ENCODE measurements at regions not wholly inside any gene's neighbourhood (a gene's known extent, or its start where the extent isn't known, plus 50 kb on each side); places are given as distances from the start of the nearest gene placed in this dataset.

GRCh38 chr2:180734382-180734781, 246.0 kb upstream of the UBE2E3 start:
- DNase-seq: no peak

GRCh38 chr2:180733330-180733729, 247.1 kb upstream of the UBE2E3 start:
- DNase-seq: no peak

DNA sequence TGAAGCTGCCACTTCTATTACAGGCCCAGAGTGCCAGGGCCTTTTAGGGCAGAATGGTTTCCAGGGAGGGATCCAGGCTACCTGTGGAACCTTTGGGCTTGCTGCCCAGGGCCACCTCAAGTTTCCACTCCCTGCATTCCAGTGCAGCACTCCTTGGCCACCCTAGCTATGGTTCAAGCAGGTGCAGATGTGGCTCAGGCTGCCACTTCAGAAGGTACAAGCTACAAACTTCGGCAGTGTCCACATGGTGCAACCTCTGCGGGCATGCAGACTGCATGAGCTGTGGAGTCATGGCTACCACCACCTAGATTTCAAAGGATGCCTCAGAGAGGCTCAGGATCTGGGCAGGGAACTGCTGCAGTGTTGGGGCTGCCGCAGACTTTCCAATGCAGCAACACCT, 248.1 kb upstream of the UBE2E3 start:
- DNase-seq: no peak

GRCh38 chr2:180730976-180731375, 249.4 kb upstream of the UBE2E3 start:
- DNase-seq: no peak

GRCh38 chr2:180728928-180729559, 251.4 kb upstream of the UBE2E3 start:
- DNase-seq: no peak

GRCh38 chr2:180723712-180724111, 256.7 kb upstream of the UBE2E3 start:
- no peak for DNase-seq

DNA sequence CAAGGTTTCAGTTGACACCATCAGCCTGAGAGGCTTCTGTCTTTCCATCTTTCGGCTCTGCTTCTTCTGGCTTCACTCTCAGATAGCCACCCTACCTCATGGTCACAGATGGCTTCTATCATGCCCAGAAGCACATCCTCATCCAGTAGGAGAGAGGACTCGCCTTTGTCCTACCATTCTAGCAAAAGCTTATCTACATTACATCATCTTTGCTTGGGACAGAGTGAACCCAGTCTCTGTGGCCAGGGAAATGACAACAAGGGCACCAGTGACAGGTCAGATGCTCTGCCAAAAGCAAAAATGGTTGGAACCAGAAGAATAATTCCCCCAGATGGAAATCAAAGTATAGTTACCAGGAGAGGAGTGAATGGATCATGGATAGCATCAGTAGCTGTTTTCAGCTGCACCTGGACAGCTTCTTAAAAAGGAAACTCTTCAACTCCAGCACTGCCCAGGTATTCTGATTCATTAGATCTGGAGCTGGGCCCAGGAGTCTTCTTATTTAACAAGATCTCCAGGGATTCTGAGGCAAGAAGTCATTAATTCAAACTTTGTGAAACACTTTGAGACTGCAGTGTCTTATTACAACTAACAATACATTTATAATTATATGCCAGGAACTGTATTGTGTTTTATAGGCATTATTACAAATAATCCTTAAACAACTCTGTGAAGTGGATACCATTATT, 257.7 kb upstream of the UBE2E3 start:
- no peak for DNase-seq

DNA sequence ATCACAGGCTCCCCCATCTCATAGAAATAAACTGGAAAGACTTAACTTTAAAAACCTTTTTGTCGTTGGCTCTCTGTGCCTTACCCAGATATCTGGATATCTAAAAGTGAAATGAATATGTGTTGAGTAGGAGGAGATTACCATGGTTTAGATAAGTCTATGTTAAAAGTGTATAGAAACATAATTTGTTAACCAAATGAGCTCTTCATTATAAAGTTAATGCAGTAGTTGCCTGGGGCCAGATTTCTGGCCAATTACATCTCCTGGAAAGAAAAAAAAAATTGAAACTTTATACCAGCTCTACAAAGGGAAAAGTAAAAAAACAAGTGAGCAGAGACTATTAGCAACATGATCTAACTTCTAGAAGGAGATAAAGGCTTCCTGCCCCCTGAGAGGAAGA, 259.6 kb upstream of the UBE2E3 start:
- no peak for DNase-seq

DNA sequence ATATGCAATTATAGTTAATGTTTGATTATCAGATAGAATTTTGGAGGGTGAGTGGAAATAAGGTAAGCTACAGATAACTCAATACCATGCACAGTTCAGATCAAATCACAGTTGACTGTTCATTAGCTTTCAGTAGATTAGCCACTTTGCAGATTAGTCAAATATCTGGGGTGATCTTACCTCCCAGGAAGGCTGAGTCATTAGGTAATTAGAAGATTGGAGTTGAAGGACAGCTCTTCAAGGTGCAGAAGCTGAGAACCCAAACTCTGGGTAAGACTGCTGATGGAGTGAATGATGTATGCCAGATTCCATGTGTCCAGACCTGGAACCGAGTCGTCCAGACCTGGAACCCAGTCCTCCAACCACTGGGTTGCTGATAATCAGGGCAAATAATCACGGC, 262.8 kb upstream of the UBE2E3 start:
- DNase-seq: no peak

DNA sequence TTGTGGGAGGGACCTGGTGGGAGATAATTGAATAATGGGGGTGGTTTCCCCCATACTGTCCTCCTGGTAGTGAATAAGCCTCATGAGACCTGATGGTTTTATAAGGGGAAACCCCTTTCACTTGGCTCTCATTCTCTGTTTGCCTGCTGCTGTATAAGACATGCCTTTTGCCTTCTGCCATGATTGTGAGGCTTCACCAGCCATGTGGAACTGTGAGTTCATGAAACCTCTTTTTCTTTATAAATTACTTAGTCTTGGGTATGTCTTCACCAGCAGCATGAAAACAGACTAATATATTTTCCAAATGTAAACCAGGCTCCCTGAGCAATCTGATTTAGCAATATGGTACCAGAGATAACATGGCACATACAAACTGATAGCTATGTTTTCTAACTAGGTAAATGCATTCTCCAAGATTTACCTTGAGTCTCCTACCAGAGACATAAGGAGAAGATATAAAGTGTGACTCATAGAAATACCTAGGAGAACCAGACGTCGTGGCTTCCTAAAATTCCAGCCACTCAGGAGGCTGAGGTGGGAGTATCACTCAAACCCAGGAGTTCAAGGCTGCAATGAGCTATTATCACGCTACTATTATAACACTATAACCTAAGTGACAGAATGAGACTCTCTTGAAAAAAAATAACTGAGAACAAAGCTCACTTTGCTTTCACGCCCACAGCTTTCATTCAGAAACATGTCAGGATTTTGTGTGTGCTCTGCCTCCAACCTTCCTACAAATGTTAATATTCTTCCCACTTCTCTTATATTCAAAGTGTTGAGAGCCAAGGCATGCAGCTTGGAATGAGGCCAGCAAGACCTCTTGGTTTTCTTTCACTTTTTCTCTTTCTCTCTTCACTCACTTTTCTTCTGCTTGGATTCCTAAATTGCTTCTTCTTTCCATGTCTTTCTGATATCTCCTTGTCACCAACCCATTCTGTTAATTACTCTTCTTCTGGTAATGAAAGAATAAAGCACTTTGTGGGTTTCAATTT, 263.9 kb upstream of the UBE2E3 start:
- DNase-seq: no peak

DNA sequence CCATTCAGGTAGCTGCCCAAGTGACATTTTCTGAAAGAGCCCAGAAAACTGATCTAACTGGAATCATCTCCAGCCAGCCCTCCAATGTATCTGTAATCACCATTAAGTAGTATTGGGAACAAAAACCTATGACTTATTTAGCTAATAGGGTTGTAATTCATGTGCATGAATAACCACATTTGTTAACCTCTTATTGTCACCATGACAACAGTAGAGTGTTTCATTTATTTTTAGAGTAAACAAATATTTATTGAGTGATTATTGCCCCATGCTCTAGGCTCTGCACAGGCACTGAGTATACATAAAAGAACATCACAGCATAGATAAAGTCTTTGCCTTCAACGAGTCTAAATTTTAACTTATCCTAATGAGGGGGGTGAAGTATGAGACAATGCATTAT, 265.4 kb upstream of the UBE2E3 start:
- no peak for DNase-seq

- no peak for DNase-seq
Observed at GRCh38 chr2:180709392-180710145, 270.8 kb upstream of the UBE2E3 start.

DNA sequence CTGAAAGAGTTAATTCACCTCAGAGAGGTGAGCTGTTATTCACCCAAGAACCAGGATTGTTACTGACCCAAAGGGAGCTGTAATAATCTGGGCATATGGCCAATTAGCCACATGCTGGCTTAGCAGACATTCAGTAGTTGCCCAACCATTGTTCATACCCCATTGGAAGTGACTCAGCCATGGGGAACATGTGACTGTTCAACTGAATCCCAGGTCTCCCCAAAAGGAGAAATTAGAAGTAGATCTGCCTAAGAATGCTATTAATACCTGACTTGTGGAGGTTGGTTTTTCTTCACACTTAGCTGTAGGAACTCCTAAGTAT, 272.6 kb upstream of the UBE2E3 start:
- DNase-seq: no peak

DNA sequence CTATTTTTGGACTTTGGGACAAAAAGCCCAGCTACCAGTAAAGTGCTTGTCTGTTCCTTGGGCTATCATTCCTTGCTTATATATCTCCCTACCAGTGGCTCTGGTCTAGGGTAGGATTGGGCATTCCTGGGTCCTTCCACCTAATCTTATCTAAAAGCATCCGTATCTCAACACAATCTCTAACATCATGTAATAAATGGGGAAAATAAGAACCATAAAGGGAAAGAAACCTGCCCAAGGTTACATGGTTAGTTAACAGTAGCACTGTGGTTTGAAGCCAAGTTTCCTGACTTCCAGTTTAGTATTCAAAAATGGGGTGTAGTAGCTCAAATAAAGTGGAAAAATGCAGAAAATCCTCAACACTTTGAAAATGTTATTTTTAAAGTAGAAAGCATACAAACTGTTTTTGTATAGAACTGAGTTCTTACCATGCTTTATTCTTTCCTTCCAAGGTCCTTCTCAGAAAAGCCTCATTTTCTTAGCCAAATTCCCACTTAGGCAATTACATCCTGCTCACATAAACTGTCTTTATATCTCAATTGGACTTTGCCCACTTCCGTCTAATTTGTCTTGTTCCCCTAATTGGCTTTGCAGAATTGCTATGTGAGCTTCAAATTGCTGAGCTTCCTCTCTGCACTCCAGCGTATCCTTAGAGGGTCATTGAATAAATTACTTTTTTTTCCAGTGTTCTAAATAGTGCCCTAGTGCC, 273.1 kb upstream of the UBE2E3 start:
- no peak for DNase-seq

GRCh38 chr2:180706694-180707093, 273.7 kb upstream of the UBE2E3 start:
- no peak for DNase-seq

DNA sequence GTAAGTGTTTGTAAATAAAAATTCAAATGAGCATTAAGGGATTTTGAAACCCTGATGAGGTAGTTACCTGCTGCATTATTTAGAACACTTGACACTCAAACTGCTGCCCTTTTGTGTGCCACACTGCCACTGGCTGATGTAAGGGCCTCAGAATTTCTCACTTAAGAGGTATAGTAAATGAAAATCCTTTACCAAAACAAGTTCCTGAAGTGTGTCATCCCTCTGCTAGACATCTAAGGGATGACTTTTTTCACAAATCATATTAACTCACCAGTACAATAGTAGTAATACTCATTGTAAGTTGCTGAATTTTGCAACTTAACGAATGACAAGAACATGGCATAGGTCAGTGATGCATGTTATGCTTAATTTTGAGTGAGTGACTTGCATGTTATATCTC, 274.9 kb upstream of the UBE2E3 start:
- no peak for DNase-seq

DNA sequence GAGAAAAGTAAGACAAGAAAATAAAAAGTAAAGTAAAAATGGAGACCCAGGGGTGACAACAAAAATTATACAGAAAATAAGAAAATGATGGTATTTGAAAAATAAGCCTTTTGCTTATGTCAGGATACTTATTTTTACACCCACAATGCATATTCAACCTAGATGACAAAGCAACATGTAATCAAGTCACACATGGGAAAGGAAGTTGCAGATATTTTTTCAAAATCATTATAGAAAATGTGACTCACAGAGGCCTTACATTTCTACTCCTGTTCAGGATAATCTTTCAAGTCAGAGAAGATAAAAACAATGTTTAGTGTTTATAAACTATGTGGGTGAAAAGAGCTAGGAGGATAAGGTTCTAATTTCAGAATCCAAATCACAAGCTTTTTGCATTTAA, 275.3 kb upstream of the UBE2E3 start:
- no peak for DNase-seq

- no peak for DNase-seq
Observed at GRCh38 chr2:180699657-180700361, 280.6 kb upstream of the UBE2E3 start.

GRCh38 chr2:180698668-180699067, 281.7 kb upstream of the UBE2E3 start:
- no peak for DNase-seq

DNA sequence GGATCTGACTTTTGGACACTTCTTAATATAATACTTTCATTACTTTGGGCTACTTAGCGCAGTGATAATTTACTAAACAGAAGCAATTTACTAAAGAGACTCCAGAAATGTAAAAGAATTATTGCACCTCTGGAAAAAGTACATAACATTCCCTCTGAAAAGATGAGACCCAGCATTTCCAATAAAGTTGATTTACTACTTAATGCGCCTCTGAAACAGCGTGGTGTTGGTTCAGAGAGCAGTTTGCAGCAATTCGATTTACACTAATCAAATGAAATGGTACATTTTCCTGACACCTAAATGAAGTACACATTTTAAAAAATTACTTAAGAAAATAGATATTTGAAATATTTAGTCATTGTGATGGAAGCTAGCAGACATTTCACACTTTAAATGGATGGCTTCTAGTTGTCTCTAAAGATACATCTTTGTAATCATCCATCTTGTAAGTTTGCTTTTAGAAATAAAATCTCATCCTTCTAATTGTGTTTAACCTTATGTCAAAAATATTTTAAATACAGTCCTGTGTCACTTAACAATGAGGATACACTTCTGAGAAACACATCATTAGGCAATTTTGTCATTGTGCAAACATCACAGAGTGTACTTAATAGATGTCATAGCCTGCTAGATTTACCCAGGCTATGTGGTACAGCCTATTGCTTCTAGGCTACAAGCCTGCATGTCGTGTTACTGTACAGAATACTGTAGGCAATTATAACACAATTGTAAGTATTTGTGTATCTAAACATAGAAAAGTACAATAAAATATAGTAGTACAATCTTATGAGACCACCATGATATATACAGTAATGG, 284.6 kb upstream of the UBE2E3 start:
- no peak for DNase-seq

Measured in 8988T (cell line).